PFSK-1 (cell line): ENCODE measurements at regions not wholly inside any gene's neighbourhood (a gene's known extent, or its start where the extent isn't known, plus 50 kb on each side); places are given as distances from the start of the nearest gene placed in this dataset.

Experiments
- FOXP2 ChIP-seq: optimal IDR thresholded peaks from 2 replicates; pipeline ENCODE3; 2011; ENCODE audit warnings: borderline replicate concordance, control low read depth, inconsistent platforms; ENCODE audit not compliant: insufficient read depth; ENCODE audit errors: extremely low read length, extremely low read depth
- POLR2AphosphoS5 ChIP-seq: IDR thresholded peaks from 2 replicates; pipeline ENCODE4 v1.6.1; 2012; ENCODE audit warnings: low read depth, mild to moderate bottlenecking, control low read depth, low read length, moderate library complexity
- SIN3A ChIP-seq: IDR thresholded peaks from 2 replicates; pipeline ENCODE4 v1.6.1; 2012; ENCODE audit warnings: mild to moderate bottlenecking, low read length, moderate library complexity, borderline replicate concordance; ENCODE audit not compliant: insufficient read depth
- TAF1 ChIP-seq: IDR thresholded peaks from 2 replicates; pipeline ENCODE4 v1.6.1; 2012; ENCODE audit warnings: low read length, control low read depth, borderline replicate concordance; ENCODE audit not compliant: insufficient read depth
- TF ChIP-seq, protein P1 (sequence below), 2 experiments: IDR thresholded peaks; 2 replicates each; pipeline versions ENCODE4 v1.6.1 to v1.8.0; 2011 to 2012; ENCODE audit warnings: low read depth in 2 of 2, low read length in 2 of 2, control low read depth in 1 of 2, inconsistent platforms in 1 of 2, mild to moderate bottlenecking in 1 of 2, moderate library complexity in 1 of 2; ENCODE audit not compliant: insufficient read depth in 1 of 2

- TF ChIP-seq TAF1 (no peak), FOXP2 (no peak), SIN3A (no peak)
- TF ChIP-seq, protein P1, sequence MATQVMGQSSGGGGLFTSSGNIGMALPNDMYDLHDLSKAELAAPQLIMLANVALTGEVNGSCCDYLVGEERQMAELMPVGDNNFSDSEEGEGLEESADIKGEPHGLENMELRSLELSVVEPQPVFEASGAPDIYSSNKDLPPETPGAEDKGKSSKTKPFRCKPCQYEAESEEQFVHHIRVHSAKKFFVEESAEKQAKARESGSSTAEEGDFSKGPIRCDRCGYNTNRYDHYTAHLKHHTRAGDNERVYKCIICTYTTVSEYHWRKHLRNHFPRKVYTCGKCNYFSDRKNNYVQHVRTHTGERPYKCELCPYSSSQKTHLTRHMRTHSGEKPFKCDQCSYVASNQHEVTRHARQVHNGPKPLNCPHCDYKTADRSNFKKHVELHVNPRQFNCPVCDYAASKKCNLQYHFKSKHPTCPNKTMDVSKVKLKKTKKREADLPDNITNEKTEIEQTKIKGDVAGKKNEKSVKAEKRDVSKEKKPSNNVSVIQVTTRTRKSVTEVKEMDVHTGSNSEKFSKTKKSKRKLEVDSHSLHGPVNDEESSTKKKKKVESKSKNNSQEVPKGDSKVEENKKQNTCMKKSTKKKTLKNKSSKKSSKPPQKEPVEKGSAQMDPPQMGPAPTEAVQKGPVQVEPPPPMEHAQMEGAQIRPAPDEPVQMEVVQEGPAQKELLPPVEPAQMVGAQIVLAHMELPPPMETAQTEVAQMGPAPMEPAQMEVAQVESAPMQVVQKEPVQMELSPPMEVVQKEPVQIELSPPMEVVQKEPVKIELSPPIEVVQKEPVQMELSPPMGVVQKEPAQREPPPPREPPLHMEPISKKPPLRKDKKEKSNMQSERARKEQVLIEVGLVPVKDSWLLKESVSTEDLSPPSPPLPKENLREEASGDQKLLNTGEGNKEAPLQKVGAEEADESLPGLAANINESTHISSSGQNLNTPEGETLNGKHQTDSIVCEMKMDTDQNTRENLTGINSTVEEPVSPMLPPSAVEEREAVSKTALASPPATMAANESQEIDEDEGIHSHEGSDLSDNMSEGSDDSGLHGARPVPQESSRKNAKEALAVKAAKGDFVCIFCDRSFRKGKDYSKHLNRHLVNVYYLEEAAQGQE (IDR thresholded peaks at IDR 0.05; ENCODE audit: insufficient read depth in 1 of 2, low read depth in 2 of 2, low read length in 2 of 2), result no peak
Measured at GRCh38 chr16:80330150-80330549, 210.6 kb upstream of the DYNLRB2 start.

DNA sequence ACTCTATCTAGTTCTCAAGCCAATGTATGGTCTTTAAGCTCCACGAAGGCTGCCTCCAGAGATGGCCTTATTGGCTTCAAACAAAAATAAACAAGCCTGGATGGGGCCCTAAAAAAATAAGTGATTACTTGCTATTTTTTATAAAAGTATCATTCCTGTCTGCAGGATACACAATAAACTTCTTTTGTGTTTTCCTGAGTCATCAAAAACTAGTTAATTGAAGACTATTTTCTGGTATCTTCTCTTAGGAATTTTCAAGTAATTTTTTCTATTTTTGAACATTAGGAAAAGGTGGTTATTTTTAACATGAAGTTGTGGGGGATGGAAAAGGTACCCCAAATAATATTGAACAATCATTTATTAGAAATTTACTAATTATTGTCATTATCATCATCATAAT lies 213.1 kb upstream of the DYNLRB2 start:
- no peak for TF ChIP-seq FOXP2
- no peak for TF ChIP-seq POLR2AphosphoS5
- TF ChIP-seq TAF1, result no peak
- no peak for TF ChIP-seq SIN3A
- TF ChIP-seq, protein P1 (IDR thresholded peaks at IDR 0.05; ENCODE audit: insufficient read depth in 1 of 2, low read depth in 2 of 2, low read length in 2 of 2), result no peak

GRCh38 chr16:80324371-80324770 lies 216.4 kb upstream of the DYNLRB2 start:
- TF ChIP-seq SIN3A (no peak), POLR2AphosphoS5 (no peak), FOXP2 (no peak), TAF1 (no peak)
- TF ChIP-seq, protein P1 (IDR thresholded peaks at IDR 0.05; ENCODE audit: insufficient read depth in 1 of 2, low read depth in 2 of 2, low read length in 2 of 2), result no peak

DNA sequence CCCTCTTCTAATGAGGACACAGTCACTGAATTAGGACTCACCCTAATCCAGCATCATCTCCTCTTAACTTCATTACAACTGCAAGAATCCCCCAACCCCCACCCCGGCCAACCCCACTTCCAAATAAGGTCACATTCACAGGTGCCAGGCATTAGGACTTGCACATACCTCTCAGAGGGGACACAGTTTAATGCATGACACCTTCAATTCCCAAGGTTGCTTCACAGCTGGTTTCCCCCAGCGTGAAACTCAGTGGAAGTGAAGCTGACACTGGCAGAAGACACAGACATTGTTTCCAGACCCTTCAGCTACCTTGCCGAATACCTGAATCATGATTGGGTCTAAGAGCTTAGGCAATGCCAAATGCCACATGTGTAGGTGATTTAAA lies 217.0 kb upstream of the DYNLRB2 start:
- TF ChIP-seq FOXP2, result no peak
- no peak for TF ChIP-seq POLR2AphosphoS5
- TF ChIP-seq SIN3A, result no peak
- TF ChIP-seq TAF1, result no peak
- TF ChIP-seq, protein P1 (IDR thresholded peaks at IDR 0.05; ENCODE audit: insufficient read depth in 1 of 2, low read depth in 2 of 2, low read length in 2 of 2), result no peak

- TF ChIP-seq TAF1 (no peak), FOXP2 (no peak), SIN3A (no peak), POLR2AphosphoS5 (no peak)
- TF ChIP-seq, protein P1 (IDR thresholded peaks at IDR 0.05; ENCODE audit: insufficient read depth in 1 of 2, low read depth in 2 of 2, low read length in 2 of 2), result no peak
Measured at GRCh38 chr16:80323187-80323807, 217.5 kb upstream of the DYNLRB2 start.
